ENCODE measurements at regions not wholly inside any gene's neighbourhood (a gene's known extent, or its start where the extent isn't known, plus 50 kb on each side); places are given as distances from the start of the nearest gene placed in this dataset.

DNA sequence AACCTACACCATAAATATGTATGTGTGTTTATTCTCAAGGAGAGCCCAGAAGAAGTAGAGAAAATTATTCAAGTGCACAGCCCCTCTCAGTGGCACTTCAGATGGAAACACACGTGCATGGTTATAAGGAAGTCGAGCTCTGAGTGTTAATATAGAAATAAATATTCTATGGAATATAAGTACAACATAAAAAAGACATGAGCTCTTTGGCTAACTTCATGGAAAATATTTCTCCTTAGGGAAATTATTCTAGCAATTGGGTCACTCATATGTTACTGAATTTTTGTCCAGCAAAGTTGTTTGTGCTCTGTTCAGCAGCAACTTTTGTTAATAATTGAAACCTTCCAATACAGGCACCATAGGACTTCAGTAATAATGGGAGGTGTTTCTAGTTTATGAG, 939.0 kb downstream of the LRFN5 start:
- no peak overlapping the region for H3K27ac ChIP-seq (ENCODE audit: low read depth, low read length)
- ChIA-PET POLR2A (no interaction called here), CTCF (no interaction called here)

GRCh38 chr14:42541535-42542001, 934.9 kb downstream of the LRFN5 start:
- H3K27me3 ChIP-seq (ENCODE audit: control insufficient read depth, insufficient read depth, low read length): no peaks in the 10 kb centered on the region
- ChIA-PET CTCF (no interaction called here), POLR2A (no interaction called here)
- no peak for TF ChIP-seq CTCF (IDR thresholded peaks at IDR 0.05; ENCODE audit: low read depth, low read length)
- DNase-seq (ENCODE audit: low read depth, low spot score): peak; percentile 20
- no peaks in the 10 kb centered on the region for H3K9me3 ChIP-seq (ENCODE audit: control insufficient read depth, insufficient read depth, low read length)
- H3K4me3 ChIP-seq (ENCODE audit: low read depth, low read length): no peak overlapping the region
- no peak overlapping the region for H3K27ac ChIP-seq (ENCODE audit: low read depth, low read length)

More for the DNA sequence above, 939.0 kb downstream of the LRFN5 start:
- no peaks in the 10 kb centered on the region for H3K27me3 ChIP-seq (ENCODE audit: control insufficient read depth, insufficient read depth, low read length)
- TF ChIP-seq CTCF (IDR thresholded peaks at IDR 0.05; ENCODE audit: low read depth, low read length): no peak
- no peak overlapping the region for H3K4me3 ChIP-seq (ENCODE audit: low read depth, low read length)
- DNase-seq (ENCODE audit: low read depth, low spot score): no peak
- no peaks in the 10 kb centered on the region for H3K9me3 ChIP-seq (ENCODE audit: control insufficient read depth, insufficient read depth, low read length)

GRCh38 chr14:42535397-42535796, 928.7 kb downstream of the LRFN5 start:
- no peak for TF ChIP-seq CTCF (IDR thresholded peaks at IDR 0.05; ENCODE audit: low read depth, low read length)
- H3K27ac ChIP-seq (ENCODE audit: low read depth, low read length): no peak overlapping the region
- ChIA-PET POLR2A (no interaction called here), CTCF (no interaction called here)
- no peak for DNase-seq (ENCODE audit: low read depth, low spot score)
- no peaks in the 10 kb centered on the region for H3K9me3 ChIP-seq (ENCODE audit: control insufficient read depth, insufficient read depth, low read length)
- no peaks in the 10 kb centered on the region for H3K27me3 ChIP-seq (ENCODE audit: control insufficient read depth, insufficient read depth, low read length)
- no peak overlapping the region for H3K4me3 ChIP-seq (ENCODE audit: low read depth, low read length)

DNA sequence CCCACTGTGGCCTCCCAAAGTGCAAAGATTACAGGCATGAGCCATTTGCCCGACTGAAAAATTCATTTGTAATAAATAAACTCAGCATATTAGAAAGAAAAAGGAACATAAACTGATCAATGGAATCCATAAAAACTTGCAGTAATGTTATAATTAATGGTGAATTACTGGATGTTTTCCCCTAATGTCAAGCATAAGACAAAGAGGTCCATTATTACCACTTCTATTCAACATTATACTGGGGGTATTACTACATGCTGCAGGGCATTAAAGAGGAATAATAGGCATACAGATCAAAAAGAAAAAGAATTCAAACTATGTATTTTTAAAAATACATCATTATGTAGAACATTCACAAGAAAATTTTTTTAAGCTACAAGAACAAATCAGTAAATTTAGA, 926.8 kb downstream of the LRFN5 start:
- Histone ChIP-seq H3K9me3 (ENCODE audit: control insufficient read depth, insufficient read depth, low read length) (no peaks in the 10 kb centered on the region), H3K27ac (ENCODE audit: low read depth, low read length) (no peak overlapping the region), H3K27me3 (ENCODE audit: control insufficient read depth, insufficient read depth, low read length) (no peaks in the 10 kb centered on the region), H3K4me3 (ENCODE audit: low read depth, low read length) (no peak overlapping the region)
- ChIA-PET POLR2A (no interaction called here), CTCF (no interaction called here)
- no peak for DNase-seq (ENCODE audit: low read depth, low spot score)
- no peak for TF ChIP-seq CTCF (IDR thresholded peaks at IDR 0.05; ENCODE audit: low read depth, low read length)

DNA sequence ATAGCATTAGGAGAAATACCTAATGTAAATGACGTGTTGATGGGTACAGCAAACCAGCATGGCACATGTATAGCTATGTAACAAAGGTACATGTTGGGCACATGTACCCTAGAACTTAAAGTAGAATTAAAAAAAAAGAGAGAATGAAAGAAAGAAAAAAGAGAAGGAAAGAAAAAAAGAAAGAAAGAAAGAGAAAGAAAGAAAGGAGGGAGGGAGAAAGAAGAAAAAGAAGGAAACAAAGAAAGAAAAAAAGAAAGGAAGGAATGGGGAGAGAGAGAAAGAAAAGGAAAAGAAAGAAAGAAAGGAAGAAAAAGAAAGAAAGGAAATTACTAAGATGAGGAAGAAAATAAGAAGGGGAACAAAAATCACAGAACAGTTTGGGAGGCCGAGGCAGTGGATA, 925.5 kb downstream of the LRFN5 start:
- ChIA-PET POLR2A (no interaction called here), CTCF (no interaction called here)
- no peak overlapping the region for H3K27ac ChIP-seq (ENCODE audit: low read depth, low read length)
- no peaks in the 10 kb centered on the region for H3K9me3 ChIP-seq (ENCODE audit: control insufficient read depth, insufficient read depth, low read length)
- no peak overlapping the region for H3K4me3 ChIP-seq (ENCODE audit: low read depth, low read length)
- no peak for DNase-seq (ENCODE audit: low read depth, low spot score)
- no peaks in the 10 kb centered on the region for H3K27me3 ChIP-seq (ENCODE audit: control insufficient read depth, insufficient read depth, low read length)
- no peak for TF ChIP-seq CTCF (IDR thresholded peaks at IDR 0.05; ENCODE audit: low read depth, low read length)

All from AG04450 (cell line).